Mucosa of descending colon (tissue), 3 donors: ENCODE measurements at regions not wholly inside any gene's neighbourhood (a gene's known extent, or its start where the extent isn't known, plus 50 kb on each side); places are given as distances from the start of the nearest gene placed in this dataset.

Source experiments
- ATAC-seq: fragments of 200-7000 bp; cut with Tn5 transposase; one replicate; pipeline ENCODE4 v1.9.1; 2020; ENCODE audit warnings: mild to moderate bottlenecking, moderate library complexity
- DNase-seq, 3 donors: peaks; one replicate each; pipeline ENCODE4 v3.0.0-alpha.2; 2020
- H3K36me3 ChIP-seq: fragments of 200-600 bp; one replicate; pipeline ENCODE4 v1.8.0; 2021; ENCODE audit warnings: low read depth, mild to moderate bottlenecking
- H3K4me1 ChIP-seq: fragments of 200-600 bp; one replicate; pipeline ENCODE4 v1.8.0; 2021; ENCODE audit warnings: low read depth, mild to moderate bottlenecking
- H3K4me3 ChIP-seq: fragments of 200-600 bp; one replicate; pipeline ENCODE4 v1.8.0; 2021; ENCODE audit warnings: mild to moderate bottlenecking
- H3K9me3 ChIP-seq: fragments of 200-600 bp; one replicate; pipeline ENCODE4 v1.8.0; 2021; ENCODE audit warnings: mild to moderate bottlenecking
- intact Hi-C, 2 donors: fragments of 100-400 bp; cut with DNase I in 1 of 2; cut with micrococcal nuclease in 1 of 2; formaldehyde crosslinking; loops; one replicate each; pipeline versions ENCODE4 v1.11.0 to v1.11.1; 2022; cut with DNase I, micrococcal nuclease
- TF ChIP-seq, protein P1 (sequence below): fragments of 200-600 bp; IDR thresholded peaks from one replicate; pipeline ENCODE4 v1.8.0; 2022; ENCODE audit warnings: antibody characterized with exemption, mild to moderate bottlenecking
- donor health status: DM: no; HTN: no; CAD: no; lungs with moderate emphysema.
- donor health status: DM: no; HTN: no; CAD: no.
- donor health status: DM: no; HTN: yes; CAD: no.

- intact Hi-C loops = no loop called here
- ATAC-seq = no peak
- Histone ChIP-seq H3K9me3 (no peaks in the 10 kb centered on the region), H3K4me3 (no peak overlapping the region), H3K36me3 (no peaks in the 10 kb centered on the region), H3K4me1 (no peaks in the 10 kb centered on the region)
- no peak for DNase-seq
- TF ChIP-seq, protein P1, sequence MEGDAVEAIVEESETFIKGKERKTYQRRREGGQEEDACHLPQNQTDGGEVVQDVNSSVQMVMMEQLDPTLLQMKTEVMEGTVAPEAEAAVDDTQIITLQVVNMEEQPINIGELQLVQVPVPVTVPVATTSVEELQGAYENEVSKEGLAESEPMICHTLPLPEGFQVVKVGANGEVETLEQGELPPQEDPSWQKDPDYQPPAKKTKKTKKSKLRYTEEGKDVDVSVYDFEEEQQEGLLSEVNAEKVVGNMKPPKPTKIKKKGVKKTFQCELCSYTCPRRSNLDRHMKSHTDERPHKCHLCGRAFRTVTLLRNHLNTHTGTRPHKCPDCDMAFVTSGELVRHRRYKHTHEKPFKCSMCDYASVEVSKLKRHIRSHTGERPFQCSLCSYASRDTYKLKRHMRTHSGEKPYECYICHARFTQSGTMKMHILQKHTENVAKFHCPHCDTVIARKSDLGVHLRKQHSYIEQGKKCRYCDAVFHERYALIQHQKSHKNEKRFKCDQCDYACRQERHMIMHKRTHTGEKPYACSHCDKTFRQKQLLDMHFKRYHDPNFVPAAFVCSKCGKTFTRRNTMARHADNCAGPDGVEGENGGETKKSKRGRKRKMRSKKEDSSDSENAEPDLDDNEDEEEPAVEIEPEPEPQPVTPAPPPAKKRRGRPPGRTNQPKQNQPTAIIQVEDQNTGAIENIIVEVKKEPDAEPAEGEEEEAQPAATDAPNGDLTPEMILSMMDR = no peak
These were observed 875.5 kb upstream of the FAM98A start for GRCh38 chr2:34474646-34475045.

DNA sequence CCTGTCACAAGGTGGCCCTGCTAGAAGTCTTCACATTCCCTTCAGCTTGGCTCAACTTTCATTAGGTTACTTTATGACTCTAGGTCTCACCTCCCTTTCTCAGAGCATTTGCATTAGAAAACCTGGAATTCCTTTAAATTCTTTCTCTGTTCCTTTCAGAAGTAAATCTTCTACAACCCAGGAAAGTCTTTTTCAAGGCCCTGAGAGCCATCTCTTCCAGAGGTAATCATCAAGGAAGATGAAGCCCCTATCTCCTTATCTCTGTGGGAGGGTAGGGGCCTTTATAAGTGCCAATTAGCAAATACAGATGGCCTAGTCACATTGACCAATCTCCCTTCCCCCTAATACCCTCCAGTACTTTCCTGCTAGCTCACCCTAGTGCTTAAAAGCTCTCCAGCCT, 848.0 kb upstream of the FAM98A start:
- no peaks in the 10 kb centered on the region for H3K4me1 ChIP-seq
- ATAC-seq (no peak), DNase-seq (no peak)
- H3K4me3 ChIP-seq = no peak overlapping the region
- TF ChIP-seq, protein P1 = no peak
- peaks cover 9% of the 10 kb centered on the region for H3K9me3 ChIP-seq
- intact Hi-C loops = no loop called here
- no peaks in the 10 kb centered on the region for H3K36me3 ChIP-seq

GRCh38 chr2:34423301-34423700, 824.2 kb upstream of the FAM98A start:
- Histone ChIP-seq H3K4me3 (no peak overlapping the region), H3K36me3 (no peaks in the 10 kb centered on the region), H3K4me1 (no peaks in the 10 kb centered on the region), H3K9me3 (peaks cover 9% of the 10 kb centered on the region)
- DNase-seq (no peak), ATAC-seq (no peak)
- intact Hi-C loops = no loop called here
- TF ChIP-seq, protein P1 = no peak

DNA sequence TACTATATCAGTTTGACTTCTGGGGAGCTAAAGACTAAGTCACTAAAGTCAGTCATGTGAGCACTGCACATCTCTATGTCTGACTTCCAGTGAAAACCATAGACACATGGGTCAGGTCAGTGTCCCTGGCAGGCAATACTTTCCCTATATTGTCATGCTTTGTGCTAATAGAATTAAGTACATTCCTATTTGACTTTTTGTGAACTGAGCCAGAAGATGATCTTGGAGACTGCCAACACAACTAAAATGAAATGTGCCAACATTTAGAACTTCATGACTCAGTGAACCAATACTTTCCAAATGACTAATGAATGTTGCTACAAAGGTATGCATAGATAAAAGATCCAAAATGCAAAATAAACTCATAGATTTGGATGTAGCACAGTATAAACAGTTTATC, 820.8 kb upstream of the FAM98A start:
- intact Hi-C loops = no loop called here
- H3K4me3 ChIP-seq = no peak overlapping the region
- ATAC-seq = no peak
- DNase-seq = no peak
- no peaks in the 10 kb centered on the region for H3K36me3 ChIP-seq
- TF ChIP-seq, protein P1 = no peak
- no peaks in the 10 kb centered on the region for H3K4me1 ChIP-seq
- peaks cover 9% of the 10 kb centered on the region for H3K9me3 ChIP-seq

DNA sequence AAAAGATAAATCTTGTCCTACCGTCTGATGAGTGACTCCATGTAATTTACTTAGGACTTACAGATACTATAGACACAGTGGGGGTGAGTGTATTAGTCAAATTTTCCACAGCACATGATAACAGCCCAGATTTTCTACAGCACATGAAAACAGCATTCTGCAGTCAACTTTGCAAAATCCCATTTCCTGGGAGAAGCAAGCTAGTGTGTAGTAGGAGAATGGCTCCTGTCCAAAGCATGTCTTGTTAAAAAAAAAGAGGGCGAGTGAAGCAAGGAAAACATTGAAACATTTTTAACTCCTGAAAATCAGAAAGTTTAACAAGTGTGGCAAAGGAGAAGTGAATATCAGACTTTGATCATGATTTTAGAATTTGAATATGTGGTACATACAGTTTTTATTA, 817.8 kb upstream of the FAM98A start:
- TF ChIP-seq, protein P1 = no peak
- intact Hi-C loops = no loop called here
- Histone ChIP-seq H3K4me1 (no peaks in the 10 kb centered on the region), H3K9me3 (no peaks in the 10 kb centered on the region), H3K36me3 (no peaks in the 10 kb centered on the region), H3K4me3 (no peak overlapping the region)
- ATAC-seq = no peak
- DNase-seq = no peak

DNA sequence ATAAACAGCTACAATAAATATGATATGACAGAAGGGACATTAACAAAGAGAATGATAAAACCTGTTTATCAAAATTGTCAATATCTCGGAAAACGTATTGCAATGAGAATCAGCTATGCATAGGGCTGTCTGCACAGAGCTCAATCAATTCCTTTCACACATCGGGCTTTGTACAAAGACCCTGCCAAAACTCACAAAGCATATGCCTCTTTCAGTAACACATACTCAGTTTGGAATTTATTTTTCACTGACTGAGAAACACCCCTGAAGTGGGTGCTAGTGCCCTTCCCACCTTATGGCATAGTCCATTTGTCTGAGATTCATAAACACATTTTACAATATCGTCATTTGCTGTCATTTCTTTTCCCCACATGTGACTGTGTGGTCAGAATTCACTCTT, 815.8 kb upstream of the FAM98A start:
- H3K9me3 ChIP-seq = no peaks in the 10 kb centered on the region
- ATAC-seq (no peak), DNase-seq (no peak)
- H3K4me3 ChIP-seq = no peak overlapping the region
- H3K4me1 ChIP-seq = no peaks in the 10 kb centered on the region
- intact Hi-C loops = no loop called here
- no peaks in the 10 kb centered on the region for H3K36me3 ChIP-seq
- TF ChIP-seq, protein P1 = no peak
